ENCODE measurements at regions not wholly inside any gene's neighbourhood (a gene's known extent, or its start where the extent isn't known, plus 50 kb on each side); places are given as distances from the start of the nearest gene placed in this dataset.

DNA sequence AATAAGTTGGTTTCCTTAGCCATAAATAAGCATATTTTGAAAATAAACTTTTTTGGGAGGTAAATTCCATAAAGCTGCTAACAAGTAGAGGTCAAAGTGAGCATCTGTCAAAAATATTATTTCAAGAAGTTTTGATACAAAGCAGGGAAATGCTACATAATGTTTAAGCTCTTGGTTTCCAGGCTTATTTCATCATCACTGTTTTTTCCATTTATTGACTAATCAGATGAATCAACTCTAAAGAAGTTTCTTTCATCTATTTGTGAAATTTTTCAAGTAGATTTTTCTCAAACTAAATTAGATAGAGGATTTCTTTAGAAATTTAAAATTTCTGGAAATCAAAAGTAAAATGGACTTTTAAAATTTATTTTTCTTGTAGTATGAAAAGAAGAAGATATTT, 89.5 kb upstream of the TBX18 start:
- CTCF ChIA-PET = no interaction called here

More for the DNA sequence above, 89.5 kb upstream of the TBX18 start:
- intact Hi-C loops (cut with micrococcal nuclease) = no loop called here
- H3K18ac ChIP-seq (ENCODE audit: low read depth, low read length) = no peak overlapping the region
- no peak overlapping the region for H4K5ac ChIP-seq (ENCODE audit: low read depth, low read length)
- H3K79me1 ChIP-seq (ENCODE audit: low read depth in 1 of 2, low read length in 2 of 2) = no peaks in the 10 kb centered on the region
- no peak overlapping the region for H3K4ac ChIP-seq (ENCODE audit: low read depth, low read length)
- H3K9ac ChIP-seq (ENCODE audit: low read depth, low read length) = no peak overlapping the region
- no peak overlapping the region for H3K4me3 ChIP-seq (ENCODE audit: insufficient read depth, low read depth, low read length)
- no peaks in the 10 kb centered on the region for H3K36me3 ChIP-seq (ENCODE audit: control insufficient read depth, insufficient read depth, low read length)
- no peak overlapping the region for H2BK5ac ChIP-seq (ENCODE audit: low read depth, low read length, poor library complexity, severe bottlenecking)
- no peak overlapping the region for H3K23ac ChIP-seq (ENCODE audit: low read depth, low read length)
- no peak overlapping the region for H3K14ac ChIP-seq (replicated peaks; ENCODE audit: low read depth, low read length)
- no peak overlapping the region for H3K4me2 ChIP-seq (ENCODE audit: low read depth, low read length)
- no peak overlapping the region for H2AK5ac ChIP-seq (ENCODE audit: low read depth, low read length)
- no peaks in the 10 kb centered on the region for H3K9me3 ChIP-seq (ENCODE audit: control insufficient read depth, insufficient read depth, low read length)
- no peaks in the 10 kb centered on the region for H3K27me3 ChIP-seq (ENCODE audit: control insufficient read depth, insufficient read depth, low read length)
- ATAC-seq (ENCODE audit: low read depth) (no peak), DNase-seq (no peak)
- no peaks in the 10 kb centered on the region for H3K9me1 ChIP-seq (ENCODE audit: insufficient read depth, low read length)
- in situ Hi-C loops (cut with MboI; ENCODE audit: low sequenced_read_pairs) = no loop called here
- no TSS peak for BruUV-seq (replicated peaks)
- TF ChIP-seq SMC3 (IDR thresholded peaks at IDR 0.05; ENCODE audit: low read depth, low read length) = no peak
- TF ChIP-seq RFX5 (IDR thresholded peaks at IDR 0.05; ENCODE audit: low read depth, low read length) = no peak
- TF ChIP-seq MXI1 (IDR thresholded peaks at IDR 0.05; ENCODE audit: borderline replicate concordance, low read depth, low read length) = no peak
- TF ChIP-seq POLR2A (IDR thresholded peaks at IDR 0.05; ENCODE audit: low read depth, low read length) = no peak
- TF ChIP-seq MAFK (IDR thresholded peaks at IDR 0.05; ENCODE audit: low read depth, low read length) = no peak
- TF ChIP-seq, protein P1, sequence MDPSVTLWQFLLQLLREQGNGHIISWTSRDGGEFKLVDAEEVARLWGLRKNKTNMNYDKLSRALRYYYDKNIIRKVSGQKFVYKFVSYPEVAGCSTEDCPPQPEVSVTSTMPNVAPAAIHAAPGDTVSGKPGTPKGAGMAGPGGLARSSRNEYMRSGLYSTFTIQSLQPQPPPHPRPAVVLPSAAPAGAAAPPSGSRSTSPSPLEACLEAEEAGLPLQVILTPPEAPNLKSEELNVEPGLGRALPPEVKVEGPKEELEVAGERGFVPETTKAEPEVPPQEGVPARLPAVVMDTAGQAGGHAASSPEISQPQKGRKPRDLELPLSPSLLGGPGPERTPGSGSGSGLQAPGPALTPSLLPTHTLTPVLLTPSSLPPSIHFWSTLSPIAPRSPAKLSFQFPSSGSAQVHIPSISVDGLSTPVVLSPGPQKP (IDR thresholded peaks at IDR 0.05; ENCODE audit: borderline replicate concordance, low read depth, low read length) = no peak
- no peak for TF ChIP-seq FOS (IDR thresholded peaks at IDR 0.05; ENCODE audit: low read depth, low read length)
- TF ChIP-seq, protein P2, sequence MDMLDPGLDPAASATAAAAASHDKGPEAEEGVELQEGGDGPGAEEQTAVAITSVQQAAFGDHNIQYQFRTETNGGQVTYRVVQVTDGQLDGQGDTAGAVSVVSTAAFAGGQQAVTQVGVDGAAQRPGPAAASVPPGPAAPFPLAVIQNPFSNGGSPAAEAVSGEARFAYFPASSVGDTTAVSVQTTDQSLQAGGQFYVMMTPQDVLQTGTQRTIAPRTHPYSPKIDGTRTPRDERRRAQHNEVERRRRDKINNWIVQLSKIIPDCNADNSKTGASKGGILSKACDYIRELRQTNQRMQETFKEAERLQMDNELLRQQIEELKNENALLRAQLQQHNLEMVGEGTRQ (IDR thresholded peaks at IDR 0.05; ENCODE audit: low read depth, low read length) = no peak
- no peak for TF ChIP-seq BHLHE40 (IDR thresholded peaks at IDR 0.05; ENCODE audit: low read depth, low read length)
- TF ChIP-seq, protein P3, sequence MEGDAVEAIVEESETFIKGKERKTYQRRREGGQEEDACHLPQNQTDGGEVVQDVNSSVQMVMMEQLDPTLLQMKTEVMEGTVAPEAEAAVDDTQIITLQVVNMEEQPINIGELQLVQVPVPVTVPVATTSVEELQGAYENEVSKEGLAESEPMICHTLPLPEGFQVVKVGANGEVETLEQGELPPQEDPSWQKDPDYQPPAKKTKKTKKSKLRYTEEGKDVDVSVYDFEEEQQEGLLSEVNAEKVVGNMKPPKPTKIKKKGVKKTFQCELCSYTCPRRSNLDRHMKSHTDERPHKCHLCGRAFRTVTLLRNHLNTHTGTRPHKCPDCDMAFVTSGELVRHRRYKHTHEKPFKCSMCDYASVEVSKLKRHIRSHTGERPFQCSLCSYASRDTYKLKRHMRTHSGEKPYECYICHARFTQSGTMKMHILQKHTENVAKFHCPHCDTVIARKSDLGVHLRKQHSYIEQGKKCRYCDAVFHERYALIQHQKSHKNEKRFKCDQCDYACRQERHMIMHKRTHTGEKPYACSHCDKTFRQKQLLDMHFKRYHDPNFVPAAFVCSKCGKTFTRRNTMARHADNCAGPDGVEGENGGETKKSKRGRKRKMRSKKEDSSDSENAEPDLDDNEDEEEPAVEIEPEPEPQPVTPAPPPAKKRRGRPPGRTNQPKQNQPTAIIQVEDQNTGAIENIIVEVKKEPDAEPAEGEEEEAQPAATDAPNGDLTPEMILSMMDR (conservative IDR thresholded peaks at IDR 0.05; ENCODE audit: low read depth, low read length) = no peak
- TF ChIP-seq RAD21 (IDR thresholded peaks at IDR 0.05; ENCODE audit: low read length) = no peak
- no peaks in the 10 kb centered on the region for H3K4me1 ChIP-seq (ENCODE audit: control insufficient read depth, insufficient read depth, low read length)
- no peak overlapping the region for H2AK9ac ChIP-seq (replicated peaks; ENCODE audit: low read depth, low read length, poor library complexity)
- no peaks in the 10 kb centered on the region for H4K20me1 ChIP-seq (ENCODE audit: insufficient read depth, low read length)
- no peak overlapping the region for H2AFZ ChIP-seq (replicated peaks; ENCODE audit: low read length, poor library complexity)
- dilution Hi-C loops (cut with HindIII; ENCODE audit: low sequenced_read_pairs, unreplicated experiment) = no loop called here
- no peak overlapping the region for H3K56ac ChIP-seq (ENCODE audit: extremely low read depth, insufficient read depth, low read length)
- no peak overlapping the region for H2BK15ac ChIP-seq (ENCODE audit: low read depth, low read length)
- no peak overlapping the region for H2BK120ac ChIP-seq (ENCODE audit: low read depth, low read length)
- no peak overlapping the region for H4K8ac ChIP-seq (ENCODE audit: low read depth in 2 of 2, low read length in 2 of 2)
- H3K27ac ChIP-seq (ENCODE audit: insufficient read depth, low read length) = no peak overlapping the region
- no peak overlapping the region for H4K91ac ChIP-seq (ENCODE audit: insufficient read depth, low read depth, low read length)
- no peak overlapping the region for H2BK20ac ChIP-seq (ENCODE audit: low read depth, low read length)
- POLR2A ChIA-PET (ENCODE audit: unreplicated experiment) = no interaction called here

Measured in IMR-90 (cell line).